DMS153 (cell line): ENCODE measurements at regions not wholly inside any gene's neighbourhood (a gene's known extent, or its start where the extent isn't known, plus 50 kb on each side); places are given as distances from the start of the nearest gene placed in this dataset.
"Not testable (repeated sequence)": the region's sequence is repeated elsewhere in the genome, so short reads cannot be mapped to it uniquely, and the experiment has no call there.

Experiments used
- DNase-seq: peaks from one replicate; lab custom pipeline; 2025; lab: John Stamatoyannopoulos, UW

DNA sequence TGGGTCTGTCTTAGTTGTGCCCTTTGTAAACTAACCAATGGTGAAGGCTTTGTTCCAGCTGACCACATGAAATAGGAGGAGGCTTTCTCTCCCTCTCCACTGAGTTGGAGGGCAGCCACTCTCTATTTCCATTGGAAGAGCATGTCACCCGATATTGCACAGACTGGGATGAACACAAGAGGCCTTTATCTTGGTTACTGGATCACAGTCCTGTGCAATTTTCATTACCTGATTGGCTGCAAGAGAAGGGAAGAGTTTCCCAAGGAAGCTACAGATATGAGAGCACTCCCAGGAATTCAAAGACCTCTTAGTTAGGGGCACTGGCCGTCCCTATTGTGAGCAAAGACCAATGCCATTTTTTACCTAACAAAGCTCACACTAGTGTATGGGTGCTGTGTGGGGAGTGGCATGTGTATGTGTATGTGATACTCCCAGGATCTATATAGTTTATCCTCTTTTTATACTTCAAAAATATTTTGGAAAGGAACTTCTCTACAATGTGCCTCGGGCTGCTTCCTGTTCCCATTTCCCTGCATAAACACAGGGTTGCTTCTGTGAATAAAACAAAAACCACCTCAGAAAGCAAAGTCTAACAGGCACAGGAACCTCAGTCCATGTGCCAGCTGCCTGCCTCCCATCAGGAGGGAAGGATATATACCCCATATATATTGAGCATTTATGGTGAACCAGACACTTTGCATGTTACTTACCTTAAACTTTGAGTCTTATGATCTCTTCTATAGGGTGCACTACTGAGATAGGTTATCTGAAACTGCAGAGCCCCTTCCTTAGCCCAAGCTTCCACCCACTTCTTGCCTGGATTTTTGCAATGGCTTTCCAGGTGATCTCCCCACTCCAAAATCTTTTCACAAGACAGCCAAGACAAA, 126.5 kb downstream of the RASSF10 start:
- peak; percentile 73 for DNase-seq

DNA sequence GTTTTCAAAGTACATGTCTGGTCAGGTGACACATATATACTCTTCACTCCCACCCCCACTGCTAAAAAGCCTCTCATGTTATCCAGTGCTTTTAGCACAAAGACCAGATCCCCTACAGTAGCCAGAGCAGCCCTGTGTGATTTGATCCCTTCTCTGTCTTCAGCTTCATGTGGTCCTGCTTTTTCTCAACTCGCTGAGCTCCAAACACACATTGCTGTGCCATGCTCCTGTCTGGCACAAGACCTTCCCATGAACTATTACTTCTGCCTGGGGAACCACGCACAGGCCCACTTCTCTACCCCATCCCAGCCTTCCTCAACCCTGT, 127.1 kb downstream of the RASSF10 start:
- no peak for DNase-seq

DNA sequence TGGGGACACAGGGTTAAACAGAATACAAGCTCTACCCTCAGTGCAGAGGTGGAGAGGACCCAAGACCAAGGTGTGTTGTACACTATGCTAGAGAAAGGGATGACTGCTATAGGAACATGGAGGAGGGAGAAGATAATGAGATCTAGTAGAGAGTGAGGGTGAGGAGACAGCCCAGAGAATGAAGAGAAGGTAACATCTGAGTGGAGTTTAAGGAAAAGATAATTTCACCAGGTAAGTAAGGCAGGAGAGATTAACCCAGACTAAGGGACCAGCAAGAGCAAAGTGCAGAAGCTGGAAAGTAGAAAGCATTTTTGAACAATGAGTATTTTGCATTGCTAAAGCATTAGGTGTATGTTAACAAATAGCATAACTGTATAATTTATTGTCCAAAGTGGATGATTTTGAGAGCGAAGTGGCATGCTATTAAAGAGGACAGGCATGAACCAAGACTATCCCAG, 128.8 kb downstream of the RASSF10 start:
- DNase-seq = no peak

DNA sequence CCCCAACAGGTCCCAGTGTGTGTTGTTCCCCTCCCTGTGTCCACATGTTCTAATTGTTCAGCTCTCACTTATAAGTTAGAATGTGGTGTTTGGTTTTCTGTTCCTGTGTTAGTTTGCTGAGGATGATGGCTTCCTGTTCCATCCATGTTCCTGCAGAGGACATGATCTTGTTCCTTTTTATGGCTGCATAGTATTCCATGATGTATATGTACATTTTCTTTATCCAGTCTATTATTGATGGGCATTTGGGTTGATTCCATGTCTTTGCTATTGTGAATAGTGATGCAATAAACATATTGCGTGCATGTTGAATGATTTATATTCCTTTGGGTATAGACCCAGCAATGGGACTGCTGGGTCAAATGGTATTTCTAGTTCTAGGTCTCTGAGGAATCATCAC, 130.0 kb downstream of the RASSF10 start:
- not testable (repeated sequence) for DNase-seq

DNA sequence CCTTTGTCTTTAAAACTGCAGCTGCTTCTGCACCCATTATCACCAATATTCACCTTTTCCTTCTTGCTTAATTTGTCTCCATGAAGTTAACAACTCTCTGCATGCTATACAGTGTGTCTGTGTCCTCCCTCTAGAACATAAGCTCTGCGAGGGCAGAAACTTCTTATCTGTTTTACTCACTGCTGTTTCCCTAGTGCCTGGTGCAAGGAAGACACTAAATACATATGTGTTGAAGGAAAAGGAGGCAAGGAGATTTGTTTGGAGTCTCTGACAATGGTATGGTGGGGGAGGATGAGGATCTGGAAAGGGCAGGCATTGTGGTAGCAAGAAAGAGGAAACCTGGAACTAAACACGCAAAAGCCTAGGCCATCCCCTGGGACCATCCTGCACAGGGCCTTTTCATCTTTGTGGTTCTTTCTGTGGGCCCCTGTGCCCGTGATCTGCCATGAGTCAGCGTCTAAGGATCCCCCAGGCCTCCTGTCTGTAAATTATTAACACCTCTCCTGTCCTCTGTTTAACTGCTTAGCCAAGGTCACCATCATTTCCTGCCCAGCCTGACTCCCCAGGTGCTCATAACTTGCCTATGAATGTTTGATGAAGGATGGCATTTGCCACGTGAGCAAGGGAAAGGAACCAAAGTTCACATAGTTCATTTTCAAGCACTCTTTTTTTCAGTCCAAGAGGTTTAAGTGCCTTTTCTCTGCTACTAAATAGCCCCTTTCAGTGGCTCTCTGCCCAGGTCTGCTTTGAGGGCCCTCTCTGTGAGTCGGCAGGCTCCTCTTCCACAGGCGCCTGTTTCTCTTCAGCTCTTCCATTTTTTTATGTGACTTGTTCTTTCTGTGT, 131.1 kb downstream of the RASSF10 start:
- peak; percentile 50 for DNase-seq

DNA sequence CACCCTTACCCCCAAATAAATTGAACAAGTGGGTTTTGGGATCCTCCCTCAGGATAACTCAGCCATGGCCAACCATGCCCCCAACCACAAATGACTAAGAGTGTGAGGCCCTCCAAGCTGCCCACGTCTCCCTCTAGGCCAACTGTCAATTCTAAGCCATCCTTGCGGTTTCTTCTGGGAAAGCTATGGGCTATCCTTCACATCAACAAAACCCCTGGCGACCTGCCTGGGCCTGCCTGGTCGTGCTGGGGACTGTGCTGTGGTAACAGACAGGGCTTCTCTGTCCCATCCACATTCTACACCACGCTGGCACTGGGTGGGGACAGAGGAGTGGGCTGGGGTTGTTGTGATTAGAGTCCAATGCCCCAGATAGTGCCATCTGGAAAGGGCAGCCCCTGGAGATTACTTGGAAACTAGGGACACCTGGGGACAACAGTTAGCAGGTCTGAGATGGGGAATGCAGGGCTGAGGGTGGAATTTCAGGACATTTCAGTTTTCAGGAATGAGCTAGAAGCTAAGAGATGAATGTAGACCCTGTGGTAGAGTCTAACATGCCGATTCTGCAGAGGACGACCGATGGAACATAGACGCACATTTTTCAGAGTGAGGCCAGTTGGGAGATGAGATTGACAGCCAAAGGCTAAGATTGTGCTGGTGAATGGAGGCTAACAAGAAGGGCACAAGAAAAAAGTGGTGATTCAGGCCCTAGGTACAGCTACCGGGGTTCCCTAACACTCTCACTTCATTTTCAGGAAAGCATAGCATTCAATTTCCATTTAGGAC, 131.9 kb downstream of the RASSF10 start:
- no peak for DNase-seq

DNA sequence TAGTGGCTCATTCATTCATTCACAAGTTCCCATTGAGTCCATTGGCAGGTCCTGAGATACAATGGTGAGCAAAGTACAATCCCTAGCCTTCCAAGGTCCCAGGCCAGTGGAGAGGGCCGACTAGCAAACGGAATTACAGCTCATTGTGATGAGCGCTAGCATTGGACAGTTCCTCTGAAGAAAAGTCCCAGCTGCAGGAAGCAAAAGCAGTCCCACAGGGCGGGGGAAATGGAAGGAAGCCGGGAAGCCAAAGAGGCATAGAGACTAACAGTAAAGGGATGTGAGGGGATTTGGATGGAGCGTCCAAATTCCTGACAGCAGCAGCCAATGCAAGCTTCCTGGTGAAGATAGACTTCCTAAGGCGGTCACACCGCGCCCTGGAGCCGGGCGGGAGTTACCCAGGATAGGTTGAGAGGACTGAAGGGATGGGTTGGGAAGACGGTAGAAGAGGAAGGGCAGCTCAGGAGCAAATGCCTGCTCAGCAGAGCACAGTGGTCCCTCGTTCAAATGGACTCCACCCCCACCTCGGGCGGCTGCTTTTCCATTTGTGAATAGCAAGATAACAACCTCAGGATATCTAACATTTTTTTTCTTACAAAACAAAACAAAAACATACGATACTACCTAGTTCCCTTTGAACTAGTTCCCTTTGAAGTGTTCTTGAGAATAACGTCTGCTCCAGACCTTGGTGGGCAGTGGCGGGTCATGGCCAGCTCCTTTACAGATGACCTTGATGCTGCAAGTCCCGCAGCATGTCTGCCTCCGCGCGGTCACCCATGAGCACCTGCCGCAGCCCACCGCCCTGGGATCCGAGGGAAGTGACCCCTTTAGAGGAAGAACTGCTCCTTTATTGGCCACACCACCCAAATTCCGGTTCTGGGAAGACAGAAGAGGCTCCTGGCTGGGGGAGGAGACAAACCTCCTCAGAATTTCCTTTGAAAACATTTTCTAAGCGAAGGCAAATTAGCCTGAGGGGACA, 132.9 kb downstream of the RASSF10 start:
- DNase-seq = no peak

DNA sequence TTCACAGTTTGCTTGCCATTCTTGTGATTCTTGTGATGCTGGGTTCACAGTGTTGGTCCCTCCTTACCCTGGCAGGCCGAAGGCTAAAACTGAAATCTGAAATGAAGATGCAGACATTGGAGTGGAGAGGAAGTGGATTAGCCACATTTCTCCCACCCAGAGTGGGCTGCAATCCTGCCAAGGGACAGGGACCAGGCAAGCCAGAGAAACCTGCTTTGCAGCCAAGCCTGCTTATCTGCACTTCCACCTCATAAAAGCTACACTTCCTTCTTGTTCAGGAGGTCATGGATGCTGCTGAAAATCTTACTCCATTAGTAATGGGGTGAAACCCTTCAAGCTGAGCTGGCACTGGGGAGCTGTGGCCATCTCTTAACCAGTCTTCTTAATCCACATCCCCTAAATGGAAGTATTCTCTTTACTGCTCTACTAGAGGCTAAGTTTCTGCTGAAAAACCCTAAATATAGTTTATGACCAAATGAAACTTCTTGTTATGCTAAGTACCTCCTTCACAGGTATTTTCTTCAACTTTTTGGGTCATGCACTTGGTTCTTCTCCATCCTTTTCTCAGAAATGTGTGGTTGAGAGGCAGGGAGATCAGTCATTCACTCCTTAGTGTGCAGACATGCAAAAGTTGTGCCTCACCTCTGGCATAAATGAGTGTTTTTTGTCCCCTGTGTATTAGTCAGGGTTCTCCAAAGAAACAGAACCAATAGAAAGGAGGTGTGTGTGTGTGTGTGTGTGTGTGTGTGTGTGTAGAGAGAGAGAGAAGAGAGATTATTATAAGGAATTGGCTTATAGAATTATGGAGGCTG, 133.9 kb upstream of the BMAL1 start:
- DNase-seq = no peak

DNA sequence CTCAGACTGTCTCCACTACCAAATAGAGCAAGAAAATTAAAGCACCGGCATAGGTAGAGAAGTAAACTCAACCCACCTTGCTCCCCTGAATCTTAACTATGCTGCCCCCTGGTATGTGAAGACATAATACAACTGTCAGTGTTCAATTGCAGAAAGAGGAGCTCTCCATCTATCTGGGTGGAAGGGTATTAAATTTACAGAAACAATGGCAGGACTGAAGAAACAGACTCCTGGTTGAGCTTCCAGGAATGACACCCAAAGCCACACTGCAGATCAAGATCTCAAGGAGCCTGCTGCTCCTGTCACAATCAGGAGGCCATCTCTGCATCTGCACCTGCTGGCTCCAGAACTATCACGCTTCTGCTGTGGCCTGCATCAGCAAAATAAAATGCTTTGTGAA, 132.1 kb upstream of the BMAL1 start:
- DNase-seq = no peak

DNA sequence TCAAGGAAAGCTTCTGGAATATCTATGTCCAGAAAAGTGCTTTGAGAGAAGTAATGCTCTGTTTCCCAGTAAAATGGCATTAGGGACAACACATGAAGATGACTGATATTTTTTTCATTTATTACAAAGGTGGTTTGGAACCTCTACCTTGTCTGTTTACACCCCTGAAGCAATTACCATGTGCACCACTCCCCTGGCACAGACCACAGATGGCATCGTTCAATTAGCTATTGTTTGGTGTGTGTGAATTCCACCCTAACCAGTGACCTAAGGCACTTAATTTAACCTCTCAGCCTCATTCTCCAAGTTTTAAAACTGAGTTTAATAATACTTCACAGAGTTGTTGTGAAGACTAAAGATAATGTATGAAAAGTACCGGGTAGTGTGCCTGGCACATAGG, 127.6 kb upstream of the BMAL1 start:
- DNase-seq = no peak

DNA sequence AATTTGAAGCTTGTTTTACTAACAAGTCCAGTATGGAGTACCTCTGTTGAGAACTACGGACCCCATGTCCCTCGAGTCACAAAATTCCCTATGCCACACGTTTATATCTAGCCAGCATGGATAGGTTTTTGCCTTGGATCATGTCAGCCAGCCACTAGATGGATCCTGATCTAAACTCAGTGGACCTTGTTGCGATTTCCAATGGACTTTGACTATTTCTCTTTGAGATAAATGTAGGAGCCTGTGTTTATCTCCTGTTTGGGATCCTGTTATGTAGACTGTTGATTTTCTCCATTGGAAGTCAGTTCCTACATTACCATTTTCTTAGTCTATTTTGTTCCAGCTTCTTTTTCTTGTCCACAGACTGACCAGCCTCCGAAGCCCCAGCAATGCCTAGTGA, 127.1 kb upstream of the BMAL1 start:
- no peak for DNase-seq

DNA sequence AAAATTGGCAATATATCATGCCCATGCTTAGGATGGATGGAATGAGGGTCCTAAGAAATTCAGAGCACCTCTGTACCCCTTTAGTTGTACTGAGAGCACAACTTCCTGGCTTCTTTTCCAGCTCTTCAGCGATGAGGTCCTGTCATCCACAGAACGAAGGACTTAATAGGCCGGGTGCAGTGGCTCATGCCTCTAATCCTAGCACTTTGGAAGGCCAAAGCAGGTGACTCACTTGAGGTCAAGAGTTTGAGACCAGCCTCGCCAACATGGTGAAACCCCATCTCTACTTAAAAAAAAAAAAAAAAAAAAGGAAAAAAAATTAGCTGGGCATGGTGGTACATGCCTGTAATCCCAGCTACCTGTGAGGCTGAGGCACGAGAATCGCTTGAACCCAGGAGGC, 125.3 kb upstream of the BMAL1 start:
- no peak for DNase-seq

DNA sequence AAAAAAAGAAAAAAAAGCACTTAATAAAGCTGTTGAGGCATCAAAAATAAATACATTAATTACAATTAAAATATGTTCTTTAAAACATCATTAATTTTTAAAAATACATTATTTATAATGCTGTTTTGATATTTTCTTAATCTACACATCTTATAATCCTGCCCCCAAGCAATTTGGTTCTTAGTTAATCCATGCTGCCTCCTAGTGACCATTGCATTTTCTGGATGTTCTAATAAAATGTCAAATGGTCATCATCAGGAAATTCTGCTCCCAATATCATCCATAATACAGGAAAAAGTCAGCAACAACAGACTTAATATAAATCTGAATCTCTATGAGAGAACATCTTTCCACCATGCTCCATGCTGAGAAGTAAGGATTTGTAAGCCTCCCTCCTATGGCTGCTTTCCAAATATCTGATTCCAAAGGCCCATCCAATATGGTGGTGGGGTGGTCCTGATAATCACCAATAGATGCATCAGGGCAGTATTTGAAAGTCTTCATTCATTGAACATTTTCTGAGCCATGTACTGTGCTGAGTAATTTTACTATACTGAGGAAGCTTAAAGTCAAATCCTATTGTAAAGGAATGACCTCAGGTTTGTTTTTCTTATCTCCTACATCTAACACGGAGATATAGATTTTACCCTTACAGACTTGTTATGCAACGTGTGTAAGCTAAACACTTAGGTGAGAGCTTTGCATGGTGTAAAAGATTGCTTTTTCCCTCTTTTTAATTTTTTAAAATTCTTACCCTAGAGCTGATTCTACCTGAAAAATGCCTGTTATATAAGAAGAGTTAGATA, 124.7 kb upstream of the BMAL1 start:
- no peak for DNase-seq

DNA sequence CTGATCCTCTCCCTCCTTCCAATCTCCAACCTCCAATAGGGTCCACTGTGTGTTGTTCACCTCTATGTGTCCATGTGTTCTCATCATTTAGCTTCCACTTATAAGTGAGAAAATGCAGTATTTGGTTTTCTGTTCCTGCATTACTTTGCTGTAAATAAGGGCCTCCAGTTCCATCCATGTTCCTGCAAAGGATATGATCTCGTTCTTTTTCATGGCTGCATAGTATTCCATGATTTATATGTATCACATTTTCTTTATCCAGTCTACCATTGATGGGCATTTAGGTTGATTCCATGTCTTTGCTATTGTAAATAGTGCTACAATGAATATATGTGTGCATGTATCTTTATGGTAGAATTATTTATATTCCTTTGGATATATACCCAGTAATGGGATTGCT, 123.2 kb upstream of the BMAL1 start:
- not testable (repeated sequence) for DNase-seq

DNA sequence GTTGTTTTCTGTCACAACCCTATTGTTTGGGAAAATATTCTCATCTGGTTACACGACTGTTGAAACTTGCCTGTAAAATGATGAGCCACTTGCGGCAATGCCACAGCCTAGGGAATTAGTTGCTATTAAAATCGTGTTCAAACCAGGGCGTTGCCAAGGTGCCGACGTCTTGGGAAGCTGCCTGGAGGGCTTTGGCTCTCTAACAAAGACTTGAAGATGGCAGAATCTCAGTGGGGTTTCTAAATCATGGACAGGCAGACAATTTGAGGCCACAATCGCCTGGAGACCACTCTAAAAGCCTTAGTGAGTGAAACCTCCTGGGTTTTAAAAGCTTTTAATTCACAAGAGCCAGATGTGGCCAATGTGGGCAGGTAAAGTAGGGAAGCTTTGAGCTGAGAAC, 117.2 kb upstream of the BMAL1 start:
- no peak for DNase-seq

DNA sequence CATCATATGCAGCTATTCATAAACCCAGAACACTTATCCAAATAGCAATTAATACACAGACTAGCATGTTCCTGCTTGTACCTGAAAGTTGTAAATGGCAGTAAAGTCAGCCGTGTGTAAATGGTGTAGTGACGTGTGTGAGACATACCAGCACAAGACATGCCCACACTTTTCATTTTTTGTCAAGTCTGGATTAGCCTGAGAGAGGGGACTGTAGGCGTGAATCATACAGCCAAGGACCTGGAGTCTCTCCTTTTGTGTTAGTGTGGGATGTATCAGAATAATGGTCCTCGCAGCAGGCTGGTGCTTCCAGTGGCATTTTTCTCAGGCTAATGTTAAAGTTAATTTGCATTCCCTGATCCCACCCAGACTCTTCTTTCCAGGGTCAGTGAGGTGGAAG, 116.8 kb upstream of the BMAL1 start:
- no peak for DNase-seq

DNA sequence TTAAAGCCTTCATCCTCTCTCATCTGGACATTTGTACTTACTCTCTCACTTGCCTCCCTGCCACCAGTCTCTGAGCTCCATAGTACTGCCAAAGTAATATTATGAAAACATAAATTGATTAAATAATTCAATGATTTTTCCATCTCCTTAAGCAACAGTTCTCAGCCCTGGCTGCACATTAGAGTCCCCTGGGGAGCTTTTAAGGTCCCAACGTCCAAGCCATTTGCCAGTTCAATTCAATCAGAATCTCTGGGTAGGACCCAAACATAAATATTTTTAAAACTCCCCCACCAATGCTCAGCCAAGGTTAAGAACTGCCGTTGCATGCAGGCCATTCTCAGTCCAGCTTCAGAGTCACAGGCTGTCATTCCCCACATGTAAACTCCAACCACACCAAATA, 114.4 kb upstream of the BMAL1 start:
- no peak for DNase-seq

DNA sequence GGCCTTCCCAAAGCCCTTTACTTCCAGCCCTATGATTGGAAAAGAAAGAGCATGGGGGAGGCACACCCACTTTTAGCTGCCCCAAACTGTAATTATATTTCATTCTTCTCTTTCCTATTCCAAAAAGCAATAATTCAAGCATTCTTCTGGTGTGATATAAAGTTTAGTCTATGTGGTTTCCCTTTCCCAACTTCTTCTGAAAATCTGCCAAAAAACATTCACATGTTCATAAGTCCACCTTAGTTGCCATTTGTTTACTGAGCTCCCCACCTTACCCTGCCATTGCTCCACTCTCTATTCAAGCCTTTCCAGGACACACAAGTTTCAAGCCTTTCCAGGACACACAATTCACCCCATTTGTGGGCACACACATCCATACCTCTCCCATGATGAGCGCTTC, 111.6 kb upstream of the BMAL1 start:
- DNase-seq = no peak

DNA sequence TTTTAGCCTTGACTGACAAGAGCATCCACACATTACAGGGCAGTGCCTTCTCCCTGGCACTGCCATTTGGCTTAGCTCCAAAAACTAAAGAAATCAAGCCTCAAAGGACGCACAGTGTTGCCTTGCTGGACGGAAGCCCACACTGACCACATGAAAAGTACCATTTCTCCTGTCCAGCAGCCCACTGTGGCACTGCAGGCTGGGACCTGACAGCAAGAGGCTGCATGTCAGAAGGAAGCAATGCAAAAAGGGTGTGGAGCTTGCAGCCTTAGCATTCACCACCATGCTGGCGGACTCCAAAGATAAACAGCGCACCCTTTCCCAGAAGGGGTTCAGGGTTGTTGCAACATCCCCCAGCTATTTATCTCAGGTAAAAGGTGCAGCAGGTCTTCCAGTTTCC, 109.3 kb upstream of the BMAL1 start:
- DNase-seq = no peak

DNA sequence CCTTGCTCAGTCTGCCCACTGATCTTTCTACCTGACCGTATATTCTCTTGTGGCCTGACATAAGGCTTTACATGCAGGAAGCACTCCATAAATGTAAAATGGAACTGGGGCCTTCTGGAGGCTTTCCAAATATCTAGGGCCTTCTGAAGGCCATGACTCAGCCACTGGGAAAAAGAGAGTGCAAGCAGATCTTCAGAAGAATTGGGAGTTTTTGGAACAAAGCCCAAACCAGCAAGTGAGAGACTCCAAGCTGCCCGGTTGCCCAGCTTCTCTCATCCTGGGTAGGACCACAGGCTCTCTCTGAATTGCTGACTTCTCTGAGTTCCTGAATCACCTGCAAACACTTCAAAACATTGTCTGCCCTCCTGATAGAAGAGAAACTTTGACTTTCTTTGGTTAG, 107.9 kb upstream of the BMAL1 start:
- peak; percentile 22 for DNase-seq
